ENCODE measurements at regions not wholly inside any gene's neighbourhood (a gene's known extent, or its start where the extent isn't known, plus 50 kb on each side); places are given as distances from the start of the nearest gene placed in this dataset.

DNA sequence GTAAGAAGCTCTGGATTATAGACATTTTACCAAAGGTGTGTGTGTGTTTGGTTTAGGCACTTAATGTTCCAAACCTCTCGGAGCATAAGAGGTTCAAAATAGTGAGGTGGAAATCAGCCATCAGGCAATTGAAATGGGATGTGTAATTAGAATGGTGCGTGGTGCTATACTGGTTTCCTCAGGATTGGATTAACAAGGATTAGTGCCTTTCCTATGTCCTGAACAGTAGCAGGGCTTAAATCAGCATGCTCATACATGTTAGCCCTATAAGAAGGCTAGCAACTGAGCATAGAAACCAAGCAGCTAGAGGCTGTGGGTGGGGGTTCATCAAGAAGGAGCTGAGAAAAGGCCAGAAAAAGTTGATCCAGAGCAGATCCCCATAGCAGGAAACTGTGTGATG, 256.8 kb upstream of the CXXC4 start:
- H3K4me3 Mint-ChIP-seq: no peak overlapping the region
- H2AFZ ChIP-seq (ENCODE audit: insufficient read depth, low read depth, low read length, poor library complexity, severe bottlenecking): no peak overlapping the region
- H3K4me1 Mint-ChIP-seq: peaks cover 4% of the 10 kb centered on the region
- H3K36me3 ChIP-seq (replicated peaks in 1 of 2; ENCODE audit: control insufficient read depth in 1 of 2, insufficient read depth in 2 of 2, low read length in 2 of 2): no peaks in the 10 kb centered on the region
- no peaks in the 10 kb centered on the region for H3K9me3 Mint-ChIP-seq
- intact Hi-C loops (cut with micrococcal nuclease): no loop called here
- no peak overlapping the region for H3K27ac ChIP-seq (ENCODE audit: low read depth in 1 of 2, low read length in 2 of 2)
- H3K4me1 ChIP-seq (ENCODE audit: control insufficient read depth in 1 of 2, insufficient read depth in 2 of 2, low read length in 2 of 2): peaks cover 0 to 4% of the 10 kb centered on the region in 2 donors
- H3K4me2 ChIP-seq (replicated peaks; ENCODE audit: extremely low read depth, low read length, poor library complexity, severe bottlenecking): no peak overlapping the region
- H3K79me2 ChIP-seq (ENCODE audit: insufficient read depth, low read length): no peaks in the 10 kb centered on the region
- H3K4me3 ChIP-seq (replicated peaks in 1 of 3; ENCODE audit: low read depth in 2 of 3, low read length in 3 of 3): no peak overlapping the region
- H3K9me3 ChIP-seq (replicated peaks in 1 of 2; ENCODE audit: control insufficient read depth in 1 of 2, insufficient read depth in 1 of 2, low read length in 2 of 2): no peaks in the 10 kb centered on the region
- 100% methylated on average over 2 of the region's 2 CpGs for WGBS (ENCODE audit: insufficient coverage)
- TF ChIP-seq, protein P1, sequence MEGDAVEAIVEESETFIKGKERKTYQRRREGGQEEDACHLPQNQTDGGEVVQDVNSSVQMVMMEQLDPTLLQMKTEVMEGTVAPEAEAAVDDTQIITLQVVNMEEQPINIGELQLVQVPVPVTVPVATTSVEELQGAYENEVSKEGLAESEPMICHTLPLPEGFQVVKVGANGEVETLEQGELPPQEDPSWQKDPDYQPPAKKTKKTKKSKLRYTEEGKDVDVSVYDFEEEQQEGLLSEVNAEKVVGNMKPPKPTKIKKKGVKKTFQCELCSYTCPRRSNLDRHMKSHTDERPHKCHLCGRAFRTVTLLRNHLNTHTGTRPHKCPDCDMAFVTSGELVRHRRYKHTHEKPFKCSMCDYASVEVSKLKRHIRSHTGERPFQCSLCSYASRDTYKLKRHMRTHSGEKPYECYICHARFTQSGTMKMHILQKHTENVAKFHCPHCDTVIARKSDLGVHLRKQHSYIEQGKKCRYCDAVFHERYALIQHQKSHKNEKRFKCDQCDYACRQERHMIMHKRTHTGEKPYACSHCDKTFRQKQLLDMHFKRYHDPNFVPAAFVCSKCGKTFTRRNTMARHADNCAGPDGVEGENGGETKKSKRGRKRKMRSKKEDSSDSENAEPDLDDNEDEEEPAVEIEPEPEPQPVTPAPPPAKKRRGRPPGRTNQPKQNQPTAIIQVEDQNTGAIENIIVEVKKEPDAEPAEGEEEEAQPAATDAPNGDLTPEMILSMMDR (IDR thresholded peaks at IDR 0.05): no peak
- H3K27me3 Mint-ChIP-seq (ENCODE audit: low read depth in 3 of 3): no peaks in the 10 kb centered on the region
- DNase-seq: no peak
- no peak overlapping the region for H3K27ac Mint-ChIP-seq
- no peaks in the 10 kb centered on the region for H3K27me3 ChIP-seq (ENCODE audit: control insufficient read depth in 2 of 2, insufficient read depth in 2 of 2, low read length in 2 of 2)
- no peak overlapping the region for H3K9ac ChIP-seq (ENCODE audit: insufficient read depth, low read length, poor library complexity, severe bottlenecking)
- no peaks in the 10 kb centered on the region for H3K36me3 Mint-ChIP-seq
- no peaks in the 10 kb centered on the region for H4K20me1 ChIP-seq (ENCODE audit: insufficient read depth, low read length)

DNA sequence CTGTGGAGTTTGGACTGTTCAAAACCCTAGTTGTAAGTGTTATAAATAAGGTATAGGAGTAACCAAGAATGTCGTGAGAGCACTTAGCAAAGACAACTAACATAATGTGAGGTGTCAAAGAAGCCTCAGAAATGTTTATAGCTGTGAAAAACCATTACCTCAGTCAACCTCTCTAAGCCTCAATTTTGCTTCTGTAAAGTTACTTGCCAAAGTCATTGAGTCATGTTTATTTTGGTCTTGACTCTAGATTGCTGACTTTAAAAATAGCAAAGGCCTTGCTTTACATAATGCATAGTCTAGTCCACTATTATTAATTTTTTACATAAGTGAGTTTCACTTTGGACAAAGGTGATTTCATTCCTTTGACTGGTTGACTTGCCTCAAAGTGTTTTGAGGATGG, 257.6 kb upstream of the CXXC4 start:
- H3K4me3 Mint-ChIP-seq: no peak overlapping the region
- H3K9me3 ChIP-seq (replicated peaks in 1 of 2; ENCODE audit: control insufficient read depth in 1 of 2, insufficient read depth in 1 of 2, low read length in 2 of 2): no peaks in the 10 kb centered on the region
- no peaks in the 10 kb centered on the region for H3K27me3 Mint-ChIP-seq (ENCODE audit: low read depth in 3 of 3)
- no peak overlapping the region for H3K4me3 ChIP-seq (replicated peaks in 1 of 3; ENCODE audit: low read depth in 2 of 3, low read length in 3 of 3)
- no peak overlapping the region for H3K9ac ChIP-seq (ENCODE audit: insufficient read depth, low read length, poor library complexity, severe bottlenecking)
- H3K27me3 ChIP-seq (ENCODE audit: control insufficient read depth in 2 of 2, insufficient read depth in 2 of 2, low read length in 2 of 2): no peaks in the 10 kb centered on the region
- intact Hi-C loops (cut with micrococcal nuclease): no loop called here
- no peaks in the 10 kb centered on the region for H3K79me2 ChIP-seq (ENCODE audit: insufficient read depth, low read length)
- H3K36me3 ChIP-seq (replicated peaks in 1 of 2; ENCODE audit: control insufficient read depth in 1 of 2, insufficient read depth in 2 of 2, low read length in 2 of 2): no peaks in the 10 kb centered on the region
- peaks cover 0 to 3% (median 2%) of the 10 kb centered on the region in 7 donors for H3K9me3 Mint-ChIP-seq
- no peaks in the 10 kb centered on the region for H3K36me3 Mint-ChIP-seq
- no peak overlapping the region for H2AFZ ChIP-seq (ENCODE audit: insufficient read depth, low read depth, low read length, poor library complexity, severe bottlenecking)
- H3K27ac ChIP-seq (ENCODE audit: low read depth in 1 of 2, low read length in 2 of 2): no peak overlapping the region
- H3K4me1 ChIP-seq (ENCODE audit: control insufficient read depth in 1 of 2, insufficient read depth in 2 of 2, low read length in 2 of 2): peaks cover 0 to 4% of the 10 kb centered on the region in 2 donors
- peaks cover 4% of the 10 kb centered on the region for H3K4me1 Mint-ChIP-seq
- no peak overlapping the region for H3K4me2 ChIP-seq (replicated peaks; ENCODE audit: extremely low read depth, low read length, poor library complexity, severe bottlenecking)
- no peak overlapping the region for H3K27ac Mint-ChIP-seq
- WGBS (ENCODE audit: insufficient coverage): no CpG with 5 or more reads among the region's 1 CpG
- H4K20me1 ChIP-seq (ENCODE audit: insufficient read depth, low read length): no peaks in the 10 kb centered on the region
- TF ChIP-seq, protein P1 (IDR thresholded peaks at IDR 0.05): no peak
- no peak for DNase-seq
